Esophagus squamous epithelium (tissue), 4 donors: ENCODE measurements at regions not wholly inside any gene's neighbourhood (a gene's known extent, or its start where the extent isn't known, plus 50 kb on each side); places are given as distances from the start of the nearest gene placed in this dataset.

ENCODE experiments used
- CTCF ChIP-seq, 6 experiments: fragments of 450-650 bp in 4 of 6; fragments of 200-600 bp in 2 of 6; sonication (generic) in 2 of 6; IDR thresholded peaks; one replicate each; pipeline ENCODE4 v1.5.1; 2016 to 2019; ENCODE audit warnings: antibody characterized with exemption in 6 of 6, mild to moderate bottlenecking in 4 of 6, moderate library complexity in 4 of 6
- POLR2A ChIP-seq, 4 donors: fragments of 450-650 bp; IDR thresholded peaks; one replicate each; pipeline ENCODE4 v1.6.1; 2017; ENCODE audit warnings: antibody characterized with exemption in 4 of 4, mild to moderate bottlenecking in 4 of 4, moderate library complexity in 3 of 4

- TF ChIP-seq CTCF (IDR thresholded peaks at IDR 0.05) (no peak), POLR2A (IDR thresholded peaks at IDR 0.05) (no peak)
Measured at GRCh38 chr6:102641426-102641825, 1247.9 kb downstream of the GRIK2 start.
